ENCODE measurements at regions not wholly inside any gene's neighbourhood (a gene's known extent, or its start where the extent isn't known, plus 50 kb on each side); places are given as distances from the start of the nearest gene placed in this dataset.

DNA sequence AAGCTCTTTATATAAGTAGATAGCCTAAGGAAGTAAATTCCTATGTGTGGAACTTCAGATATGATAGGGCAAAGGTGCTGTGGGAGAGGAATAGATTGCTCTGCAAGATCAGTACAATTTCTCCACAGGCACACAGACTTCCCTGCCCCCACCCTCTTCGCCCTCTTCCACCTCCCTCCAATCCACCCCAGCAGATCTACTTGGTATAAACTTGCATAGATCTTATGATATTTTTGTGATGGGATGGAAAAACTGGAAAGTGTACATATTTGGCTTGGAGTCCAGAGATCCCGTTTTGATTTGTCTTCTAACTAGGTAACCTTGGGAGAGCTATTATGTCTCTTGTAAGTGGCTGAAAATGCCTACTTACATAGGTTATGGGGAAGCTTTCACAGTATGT is 586.3 kb upstream of the USP24 start:
- Histone ChIP-seq H3K9me3 (ENCODE audit: control insufficient read depth in 4 of 4, insufficient read depth in 3 of 4, low read length in 3 of 4) (peaks cover 0 to 5% (median 0%) of the 10 kb centered on the region in 4 donors), H3K9ac (ENCODE audit: insufficient read depth in 1 of 2, low read length in 2 of 2) (no peak overlapping the region), H3K4me1 (ENCODE audit: control insufficient read depth in 5 of 5, insufficient read depth in 5 of 5, low read length in 5 of 5) (peaks cover 0 to 7% (median 0%) of the 10 kb centered on the region in 5 donors), H3K4me3 (no peak overlapping the region), H3K27ac (ENCODE audit: low read depth in 1 of 2, low read length in 1 of 2) (no peak overlapping the region), H3K36me3 (ENCODE audit: control insufficient read depth in 4 of 4, insufficient read depth in 4 of 4, low read length in 4 of 4) (no peaks in the 10 kb centered on the region), H3K27me3 (ENCODE audit: control insufficient read depth in 3 of 3, insufficient read depth in 3 of 3, low read length in 2 of 3) (no peaks in the 10 kb centered on the region)
- WGBS, 2 donors, result 82 to 90% methylated on average over 2 of the region's 2 CpGs
- TF ChIP-seq, protein P1, sequence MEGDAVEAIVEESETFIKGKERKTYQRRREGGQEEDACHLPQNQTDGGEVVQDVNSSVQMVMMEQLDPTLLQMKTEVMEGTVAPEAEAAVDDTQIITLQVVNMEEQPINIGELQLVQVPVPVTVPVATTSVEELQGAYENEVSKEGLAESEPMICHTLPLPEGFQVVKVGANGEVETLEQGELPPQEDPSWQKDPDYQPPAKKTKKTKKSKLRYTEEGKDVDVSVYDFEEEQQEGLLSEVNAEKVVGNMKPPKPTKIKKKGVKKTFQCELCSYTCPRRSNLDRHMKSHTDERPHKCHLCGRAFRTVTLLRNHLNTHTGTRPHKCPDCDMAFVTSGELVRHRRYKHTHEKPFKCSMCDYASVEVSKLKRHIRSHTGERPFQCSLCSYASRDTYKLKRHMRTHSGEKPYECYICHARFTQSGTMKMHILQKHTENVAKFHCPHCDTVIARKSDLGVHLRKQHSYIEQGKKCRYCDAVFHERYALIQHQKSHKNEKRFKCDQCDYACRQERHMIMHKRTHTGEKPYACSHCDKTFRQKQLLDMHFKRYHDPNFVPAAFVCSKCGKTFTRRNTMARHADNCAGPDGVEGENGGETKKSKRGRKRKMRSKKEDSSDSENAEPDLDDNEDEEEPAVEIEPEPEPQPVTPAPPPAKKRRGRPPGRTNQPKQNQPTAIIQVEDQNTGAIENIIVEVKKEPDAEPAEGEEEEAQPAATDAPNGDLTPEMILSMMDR (IDR thresholded peaks at IDR 0.05; ENCODE audit: control extremely low read depth, extremely low read depth), result no peak
- no peak for DNase-seq
- no peak for ATAC-seq (ENCODE audit: insufficient read depth, low FRiP score)

DNA sequence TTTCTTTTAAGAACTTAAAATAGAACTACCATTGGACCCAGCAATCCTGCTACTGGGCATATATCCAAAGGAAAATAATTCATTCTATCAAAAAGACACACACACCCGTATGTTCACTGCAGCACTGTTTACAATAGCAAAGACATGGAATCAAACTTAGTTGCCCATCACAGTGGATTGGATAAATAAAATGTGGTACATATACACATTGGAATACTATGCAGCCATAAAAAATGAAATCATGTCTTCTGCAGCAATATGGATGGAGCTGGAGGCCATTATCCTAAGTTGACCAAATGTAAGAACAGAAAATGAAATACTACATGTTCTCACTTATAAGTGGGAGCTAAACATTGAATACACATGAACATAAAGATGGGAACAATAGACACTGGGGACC is 585.3 kb upstream of the USP24 start:
- H3K27me3 ChIP-seq (ENCODE audit: control insufficient read depth in 3 of 3, insufficient read depth in 3 of 3, low read length in 2 of 3), result no peaks in the 10 kb centered on the region
- no peak overlapping the region for H3K4me3 ChIP-seq
- WGBS, 2 donors, result 59 to 73% methylated on average over 1 of the region's 1 CpG
- no peak overlapping the region for H3K27ac ChIP-seq (ENCODE audit: low read depth in 1 of 2, low read length in 1 of 2)
- ATAC-seq (ENCODE audit: insufficient read depth, low FRiP score) (no peak), DNase-seq (no peak)
- no peaks in the 10 kb centered on the region for H3K36me3 ChIP-seq (ENCODE audit: control insufficient read depth in 4 of 4, insufficient read depth in 4 of 4, low read length in 4 of 4)
- peaks cover 0 to 7% (median 0%) of the 10 kb centered on the region in 5 donors for H3K4me1 ChIP-seq (ENCODE audit: control insufficient read depth in 5 of 5, insufficient read depth in 5 of 5, low read length in 5 of 5)
- H3K9ac ChIP-seq (ENCODE audit: insufficient read depth in 1 of 2, low read length in 2 of 2), result no peak overlapping the region
- peaks cover 0 to 5% (median 0%) of the 10 kb centered on the region in 4 donors for H3K9me3 ChIP-seq (ENCODE audit: control insufficient read depth in 4 of 4, insufficient read depth in 3 of 4, low read length in 3 of 4)
- TF ChIP-seq, protein P1 (IDR thresholded peaks at IDR 0.05; ENCODE audit: control extremely low read depth, extremely low read depth), result no peak

GRCh38 chr1:55793856-55794255 is 578.7 kb upstream of the USP24 start:
- Histone ChIP-seq H3K4me3 (no peak overlapping the region), H3K9ac (ENCODE audit: insufficient read depth in 1 of 2, low read length in 2 of 2) (no peak overlapping the region), H3K27me3 (ENCODE audit: control insufficient read depth in 3 of 3, insufficient read depth in 3 of 3, low read length in 2 of 3) (no peaks in the 10 kb centered on the region), H3K9me3 (ENCODE audit: control insufficient read depth in 4 of 4, insufficient read depth in 3 of 4, low read length in 3 of 4) (no peaks in the 10 kb centered on the region), H3K27ac (ENCODE audit: low read depth in 1 of 2, low read length in 1 of 2) (no peak overlapping the region), H3K4me1 (ENCODE audit: control insufficient read depth in 5 of 5, insufficient read depth in 5 of 5, low read length in 5 of 5) (no peaks in the 10 kb centered on the region), H3K36me3 (ENCODE audit: control insufficient read depth in 4 of 4, insufficient read depth in 4 of 4, low read length in 4 of 4) (no peaks in the 10 kb centered on the region)
- WGBS, 2 donors, result 96 to 98% methylated on average over 6 of the region's 6 CpGs
- TF ChIP-seq, protein P1 (IDR thresholded peaks at IDR 0.05; ENCODE audit: control extremely low read depth, extremely low read depth), result no peak
- no peak for ATAC-seq (ENCODE audit: insufficient read depth, low FRiP score)
- no peak for DNase-seq

GRCh38 chr1:55792870-55793269 is 577.7 kb upstream of the USP24 start:
- Histone ChIP-seq H3K4me3 (no peak overlapping the region), H3K36me3 (ENCODE audit: control insufficient read depth in 4 of 4, insufficient read depth in 4 of 4, low read length in 4 of 4) (no peaks in the 10 kb centered on the region), H3K27me3 (ENCODE audit: control insufficient read depth in 3 of 3, insufficient read depth in 3 of 3, low read length in 2 of 3) (no peaks in the 10 kb centered on the region), H3K9ac (ENCODE audit: insufficient read depth in 1 of 2, low read length in 2 of 2) (no peak overlapping the region), H3K4me1 (ENCODE audit: control insufficient read depth in 5 of 5, insufficient read depth in 5 of 5, low read length in 5 of 5) (no peaks in the 10 kb centered on the region), H3K9me3 (ENCODE audit: control insufficient read depth in 4 of 4, insufficient read depth in 3 of 4, low read length in 3 of 4) (peaks cover 0 to 1% (median 0%) of the 10 kb centered on the region in 4 donors), H3K27ac (ENCODE audit: low read depth in 1 of 2, low read length in 1 of 2) (no peak overlapping the region)
- TF ChIP-seq, protein P1 (IDR thresholded peaks at IDR 0.05; ENCODE audit: control extremely low read depth, extremely low read depth), result no peak
- ATAC-seq (ENCODE audit: insufficient read depth, low FRiP score), result no peak
- no peak for DNase-seq
